Effector memory CD8-positive, alpha-beta T cell (primary cell): ENCODE measurements at regions not wholly inside any gene's neighbourhood (a gene's known extent, or its start where the extent isn't known, plus 50 kb on each side); places are given as distances from the start of the nearest gene placed in this dataset.
A peak's percentile ranks its signal among the peaks of the same experiment; 100 is the strongest.

Experiments used
- ATAC-seq: fragments of 150-1000 bp; cut with Tn5 transposase; replicated peaks from 2 replicates; pipeline ENCODE4 v1.10.0; 2021; ENCODE audit warnings: mild to moderate bottlenecking, moderate library complexity
- DNase-seq, 3 experiments: peaks; one replicate each; pipeline ENCODE4 v3.0.0; 2021
- H3K27ac Mint-ChIP-seq, 2 donors: one replicate each; pipeline ENCODE4 v1.8.0; 2022; ENCODE audit warnings: mild to moderate bottlenecking in 2 of 2, mixed read lengths in 2 of 2, moderate library complexity in 2 of 2
- H3K27me3 Mint-ChIP-seq, 2 donors: one replicate each; pipeline ENCODE4 v1.8.0; 2022; ENCODE audit warnings: mixed read lengths in 2 of 2
- H3K36me3 Mint-ChIP-seq: one replicate; pipeline ENCODE4 v1.8.0; 2022; ENCODE audit warnings: mild to moderate bottlenecking, moderate library complexity, mixed read lengths; ENCODE audit not compliant: insufficient read depth
- H3K4me1 Mint-ChIP-seq, 2 donors: one replicate each; pipeline ENCODE4 v1.8.0; 2022; ENCODE audit warnings: low read depth in 2 of 2, mixed read lengths in 2 of 2
- H3K4me3 Mint-ChIP-seq, 2 donors: one replicate each; pipeline ENCODE4 v1.8.0; 2022; ENCODE audit warnings: mild to moderate bottlenecking in 2 of 2, mixed read lengths in 2 of 2, moderate library complexity in 2 of 2
- H3K9me3 Mint-ChIP-seq, 2 donors: one replicate each; pipeline ENCODE4 v1.8.0; 2022; ENCODE audit warnings: mixed read lengths in 2 of 2

- no peaks in the 10 kb centered on the region for H3K9me3 Mint-ChIP-seq
- peak overlapping the region in 1 of 2 donors; percentile 19 for H3K4me3 Mint-ChIP-seq
- peaks cover 11 to 15% of the 10 kb centered on the region in 2 donors for H3K4me1 Mint-ChIP-seq
- peak overlapping the region; percentile 8 to 47 for H3K27ac Mint-ChIP-seq
- peaks cover 5% of the 10 kb centered on the region for H3K36me3 Mint-ChIP-seq
- DNase-seq (no peak), ATAC-seq (no peak)
- peaks cover 16 to 27% of the 10 kb centered on the region in 2 donors for H3K27me3 Mint-ChIP-seq
These were observed 139.4 kb upstream of the HDAC4 start for GRCh38 chr2:239540174-239540573.

- Mint-ChIP-seq H3K4me3 (no peak overlapping the region), H3K27me3 (peaks cover 16 to 27% of the 10 kb centered on the region in 2 donors), H3K27ac (peak overlapping the region in 1 of 2 donors; percentile 47), H3K36me3 (peaks cover 1% of the 10 kb centered on the region), H3K4me1 (peaks cover 6 to 10% of the 10 kb centered on the region in 2 donors), H3K9me3 (peaks cover 0 to 2% of the 10 kb centered on the region in 2 donors)
- ATAC-seq (no peak), DNase-seq (no peak)
These were observed 138.9 kb upstream of the HDAC4 start for GRCh38 chr2:239539776-239540100.

GRCh38 chr2:239539083-239539775 is 138.4 kb upstream of the HDAC4 start:
- Mint-ChIP-seq H3K4me3 (no peak overlapping the region), H3K27ac (peak overlapping the region in 1 of 2 donors; percentile 47), H3K27me3 (peaks cover 16 to 27% of the 10 kb centered on the region in 2 donors), H3K9me3 (peaks cover 0 to 2% of the 10 kb centered on the region in 2 donors), H3K36me3 (no peaks in the 10 kb centered on the region), H3K4me1 (peaks cover 5 to 7% of the 10 kb centered on the region in 2 donors)
- ATAC-seq (no peak), DNase-seq (no peak)

DNA sequence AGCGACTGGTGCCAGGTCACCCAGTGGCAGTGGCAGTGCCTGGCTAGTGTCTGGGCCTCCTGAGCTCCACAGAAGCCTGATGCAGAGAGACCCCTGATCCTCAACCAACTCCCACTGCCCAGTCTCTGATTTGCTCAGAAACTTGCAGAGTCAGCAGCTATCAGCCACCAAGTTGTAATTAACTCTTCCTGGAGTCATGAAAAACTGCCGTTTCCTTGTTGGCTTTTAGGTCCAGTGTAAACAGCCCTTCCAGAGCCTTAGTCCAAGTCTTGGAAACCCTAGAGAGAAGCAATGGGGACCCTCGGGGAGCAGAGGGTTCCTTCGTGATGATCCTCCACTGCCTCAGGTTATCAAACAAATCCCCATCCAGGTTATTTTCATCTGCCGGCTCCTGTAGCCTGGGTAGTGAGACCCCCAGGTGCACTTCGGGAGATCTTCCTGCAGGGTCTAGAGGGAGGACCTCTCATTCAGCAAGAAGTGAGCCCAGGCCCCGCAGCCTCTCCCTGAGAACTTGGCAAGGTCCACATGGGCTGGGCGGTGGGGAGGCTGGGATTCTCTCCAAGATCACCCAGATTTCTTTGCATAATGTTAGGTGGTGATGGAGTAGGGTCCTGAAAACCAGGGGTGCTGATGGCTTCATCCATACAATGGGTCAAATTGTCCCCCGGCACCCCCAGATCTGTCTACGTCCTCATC is 137.7 kb upstream of the HDAC4 start:
- H3K27ac Mint-ChIP-seq = no peak overlapping the region
- peaks cover 0 to 2% of the 10 kb centered on the region in 2 donors for H3K9me3 Mint-ChIP-seq
- H3K36me3 Mint-ChIP-seq = no peaks in the 10 kb centered on the region
- DNase-seq = no peak
- H3K27me3 Mint-ChIP-seq = peaks cover 16 to 27% of the 10 kb centered on the region in 2 donors
- no peak for ATAC-seq
- H3K4me1 Mint-ChIP-seq = peaks cover 8 to 10% of the 10 kb centered on the region in 2 donors
- no peak overlapping the region for H3K4me3 Mint-ChIP-seq

GRCh38 chr2:239537633-239538356 is 137.0 kb upstream of the HDAC4 start:
- DNase-seq = no peak
- H3K36me3 Mint-ChIP-seq = no peaks in the 10 kb centered on the region

GRCh38 chr2:239536186-239536585 is 135.4 kb upstream of the HDAC4 start:
- Mint-ChIP-seq H3K27ac (no peak overlapping the region), H3K9me3 (peaks cover 0 to 2% of the 10 kb centered on the region in 2 donors), H3K4me3 (no peak overlapping the region), H3K27me3 (peaks cover 12 to 27% of the 10 kb centered on the region in 2 donors), H3K4me1 (peaks cover 8 to 12% of the 10 kb centered on the region in 2 donors), H3K36me3 (no peaks in the 10 kb centered on the region)
- DNase-seq = no peak
- no peak for ATAC-seq

More at GRCh38 chr2:239537633-239538356, 137.0 kb upstream of the HDAC4 start:
- Mint-ChIP-seq H3K4me1 (peaks cover 8 to 12% of the 10 kb centered on the region in 2 donors), H3K27ac (no peak overlapping the region), H3K4me3 (no peak overlapping the region), H3K9me3 (peaks cover 0 to 2% of the 10 kb centered on the region in 2 donors), H3K27me3 (peaks cover 16 to 27% of the 10 kb centered on the region in 2 donors)
- no peak for ATAC-seq

GRCh38 chr2:239535413-239536144 is 134.8 kb upstream of the HDAC4 start:
- Mint-ChIP-seq H3K4me1 (peaks cover 8 to 12% of the 10 kb centered on the region in 2 donors), H3K36me3 (no peaks in the 10 kb centered on the region), H3K9me3 (peaks cover 0 to 2% of the 10 kb centered on the region in 2 donors), H3K27ac (no peak overlapping the region), H3K27me3 (peaks cover 15 to 27% of the 10 kb centered on the region in 2 donors), H3K4me3 (no peak overlapping the region)
- DNase-seq (no peak), ATAC-seq (no peak)

- Mint-ChIP-seq H3K4me1 (peaks cover 8 to 9% of the 10 kb centered on the region in 2 donors), H3K36me3 (no peaks in the 10 kb centered on the region)
- ATAC-seq = no peak
These were observed 134.0 kb upstream of the HDAC4 start for GRCh38 chr2:239534581-239535412.

GRCh38 chr2:239533569-239534316 is 132.9 kb upstream of the HDAC4 start:
- no peak for DNase-seq
- no peak overlapping the region for H3K27ac Mint-ChIP-seq
- ATAC-seq = no peak
- H3K4me3 Mint-ChIP-seq = no peak overlapping the region
- peaks cover 8 to 9% of the 10 kb centered on the region in 2 donors for H3K4me1 Mint-ChIP-seq
- H3K27me3 Mint-ChIP-seq = peaks cover 15 to 20% of the 10 kb centered on the region in 2 donors
- H3K36me3 Mint-ChIP-seq = no peaks in the 10 kb centered on the region
- H3K9me3 Mint-ChIP-seq = peaks cover 0 to 2% of the 10 kb centered on the region in 2 donors

More at GRCh38 chr2:239534581-239535412, 134.0 kb upstream of the HDAC4 start:
- H3K27me3 Mint-ChIP-seq = peaks cover 20 to 27% of the 10 kb centered on the region in 2 donors
- H3K27ac Mint-ChIP-seq = no peak overlapping the region
- no peak overlapping the region for H3K4me3 Mint-ChIP-seq
- no peak for DNase-seq
- H3K9me3 Mint-ChIP-seq = peaks cover 0 to 2% of the 10 kb centered on the region in 2 donors

DNA sequence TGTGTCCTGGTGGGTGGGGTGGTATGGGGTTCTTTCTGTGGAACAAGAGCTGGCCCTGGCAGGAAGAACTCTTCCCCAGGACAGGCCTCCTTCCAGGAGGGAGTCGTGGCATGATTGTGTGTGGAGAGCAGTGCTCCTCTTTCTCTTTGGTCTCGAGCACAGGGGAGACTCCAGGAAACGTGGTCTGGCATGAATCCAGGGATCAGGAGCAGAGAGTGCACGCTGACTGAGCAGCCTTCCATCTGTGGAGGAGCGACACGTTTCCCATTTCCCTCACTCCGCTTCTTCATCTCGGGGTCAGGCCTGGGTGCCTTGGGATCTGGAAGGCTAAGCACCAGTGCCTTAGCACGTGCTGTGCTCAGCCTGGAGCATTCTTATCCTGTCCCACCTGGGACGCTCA is 132.0 kb upstream of the HDAC4 start:
- no peak overlapping the region for H3K4me3 Mint-ChIP-seq
- DNase-seq = no peak
- peaks cover 8 to 9% of the 10 kb centered on the region in 2 donors for H3K4me1 Mint-ChIP-seq
- H3K27me3 Mint-ChIP-seq = peaks cover 14 to 16% of the 10 kb centered on the region in 2 donors
- no peaks in the 10 kb centered on the region for H3K36me3 Mint-ChIP-seq
- ATAC-seq = no peak
- no peak overlapping the region for H3K27ac Mint-ChIP-seq
- peaks cover 0 to 2% of the 10 kb centered on the region in 2 donors for H3K9me3 Mint-ChIP-seq

DNA sequence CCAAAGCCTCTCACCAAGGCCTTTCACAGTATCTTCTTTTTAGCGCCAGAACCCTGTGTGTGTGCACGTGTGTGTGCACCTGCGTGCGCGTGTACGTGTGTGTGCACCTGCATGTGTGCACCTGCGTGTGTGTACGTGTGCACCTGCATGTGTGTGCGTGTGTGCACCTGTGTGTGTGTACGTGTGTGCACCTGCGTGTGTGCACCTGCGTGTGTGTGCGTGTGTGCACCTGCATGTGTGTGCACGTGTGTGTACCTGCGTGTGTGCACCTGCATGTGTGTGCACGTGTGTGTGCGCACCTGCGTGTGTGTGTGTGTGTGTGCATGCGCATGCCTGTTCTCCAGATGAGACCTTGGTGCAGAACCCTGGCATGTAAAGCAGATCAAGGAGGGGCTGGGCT is 131.4 kb upstream of the HDAC4 start:
- DNase-seq = no peak
- Mint-ChIP-seq H3K36me3 (no peaks in the 10 kb centered on the region), H3K4me1 (peaks cover 8 to 9% of the 10 kb centered on the region in 2 donors), H3K9me3 (peaks cover 0 to 2% of the 10 kb centered on the region in 2 donors), H3K4me3 (no peak overlapping the region), H3K27ac (no peak overlapping the region), H3K27me3 (peaks cover 8 to 10% of the 10 kb centered on the region in 2 donors)
- ATAC-seq = no peak
